Liver (tissue), 2 donors: ENCODE measurements at regions not wholly inside any gene's neighbourhood (a gene's known extent, or its start where the extent isn't known, plus 50 kb on each side); places are given as distances from the start of the nearest gene placed in this dataset.

Experiments
- FOXA1 ChIP-seq: IDR thresholded peaks from 2 replicates; pipeline ENCODE4 v1.6.1; 2016; ENCODE audit warnings: antibody characterized with exemption
- TF ChIP-seq, protein P1 (sequence below): fragments of 150-350 bp; IDR thresholded peaks from 2 replicates; pipeline ENCODE4 v1.5.1; 2017; ENCODE audit warnings: improper control_type of control experiment, low read depth, low read length; ENCODE audit not compliant: missing input control
- donor health status: healthy.

DNA sequence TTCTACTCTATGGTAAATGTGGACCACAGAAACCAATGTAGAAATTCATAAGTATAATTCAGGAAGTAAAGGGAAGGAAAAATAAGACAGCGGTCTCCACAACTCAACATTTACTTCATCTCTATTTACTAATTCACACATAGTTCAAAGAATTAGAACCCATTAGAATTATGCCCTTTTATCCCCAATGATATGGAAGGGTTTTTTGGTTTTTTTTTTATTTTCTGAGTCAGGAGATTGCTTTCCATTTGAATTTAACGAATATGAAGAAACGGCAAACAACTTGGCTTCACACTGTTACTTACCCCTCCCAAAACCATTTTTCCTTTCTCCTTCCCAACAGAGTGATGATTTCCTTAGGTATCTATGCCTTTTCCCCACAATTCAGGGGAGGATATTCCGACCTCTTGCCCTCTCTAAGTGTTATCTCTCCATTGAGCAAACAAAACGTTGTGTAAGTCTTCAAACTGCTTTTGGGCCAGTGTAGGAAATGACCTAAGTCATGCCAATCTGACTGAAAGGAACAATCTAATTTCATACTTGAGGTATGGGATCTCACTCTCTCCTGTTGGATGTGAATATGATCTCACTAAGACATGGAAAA lies 72.0 kb downstream of the CETN3 start:
- TF ChIP-seq, protein P1, sequence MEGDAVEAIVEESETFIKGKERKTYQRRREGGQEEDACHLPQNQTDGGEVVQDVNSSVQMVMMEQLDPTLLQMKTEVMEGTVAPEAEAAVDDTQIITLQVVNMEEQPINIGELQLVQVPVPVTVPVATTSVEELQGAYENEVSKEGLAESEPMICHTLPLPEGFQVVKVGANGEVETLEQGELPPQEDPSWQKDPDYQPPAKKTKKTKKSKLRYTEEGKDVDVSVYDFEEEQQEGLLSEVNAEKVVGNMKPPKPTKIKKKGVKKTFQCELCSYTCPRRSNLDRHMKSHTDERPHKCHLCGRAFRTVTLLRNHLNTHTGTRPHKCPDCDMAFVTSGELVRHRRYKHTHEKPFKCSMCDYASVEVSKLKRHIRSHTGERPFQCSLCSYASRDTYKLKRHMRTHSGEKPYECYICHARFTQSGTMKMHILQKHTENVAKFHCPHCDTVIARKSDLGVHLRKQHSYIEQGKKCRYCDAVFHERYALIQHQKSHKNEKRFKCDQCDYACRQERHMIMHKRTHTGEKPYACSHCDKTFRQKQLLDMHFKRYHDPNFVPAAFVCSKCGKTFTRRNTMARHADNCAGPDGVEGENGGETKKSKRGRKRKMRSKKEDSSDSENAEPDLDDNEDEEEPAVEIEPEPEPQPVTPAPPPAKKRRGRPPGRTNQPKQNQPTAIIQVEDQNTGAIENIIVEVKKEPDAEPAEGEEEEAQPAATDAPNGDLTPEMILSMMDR: no peak
- no peak for TF ChIP-seq FOXA1
